HG02938 (cell line): ENCODE measurements at regions not wholly inside any gene's neighbourhood (a gene's known extent, or its start where the extent isn't known, plus 50 kb on each side); places are given as distances from the start of the nearest gene placed in this dataset.
"Not testable (repeated sequence)": the region's sequence is repeated elsewhere in the genome, so short reads cannot be mapped to it uniquely, and the experiment has no call there.

Experiments
- ATAC-seq: cut with Tn5 transposase; IDR thresholded peaks from one replicate; pipeline ENCODE4 v1.9.1; 2021; ENCODE audit warnings: mild to moderate bottlenecking, moderate library complexity; ENCODE audit not compliant: unreplicated experiment

DNA sequence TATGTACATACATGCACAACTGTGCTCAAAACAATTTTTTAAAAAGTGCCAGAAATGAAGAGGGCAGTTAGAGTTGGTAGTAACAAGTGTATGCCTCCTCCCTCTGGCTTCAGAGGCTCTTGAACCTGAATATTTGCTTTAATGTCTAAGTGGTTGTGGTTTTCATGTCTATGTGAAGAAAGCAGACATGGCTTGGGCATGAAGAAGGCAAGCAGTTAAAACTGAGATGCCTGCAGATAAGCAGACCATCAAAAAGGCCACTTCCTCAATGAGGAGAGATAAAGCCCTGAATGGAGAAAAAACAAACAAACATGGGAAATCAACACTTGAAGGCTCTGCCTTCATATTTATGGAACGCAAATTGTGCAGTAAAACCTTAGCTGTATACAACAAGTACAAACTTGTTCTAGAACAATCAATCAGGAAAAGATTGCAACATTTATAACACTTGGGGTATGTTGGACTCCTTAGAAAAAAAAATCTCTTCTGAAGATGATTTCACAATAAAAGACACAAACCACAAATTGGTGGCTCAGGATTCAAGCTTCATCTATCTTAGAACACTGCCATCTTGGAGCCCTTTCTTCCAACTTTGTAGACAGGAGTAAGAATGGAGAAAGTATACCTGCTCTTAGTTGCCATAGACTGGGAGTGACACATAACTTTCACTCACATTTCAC lies 52.7 kb upstream of the PLA2G4A start:
- ATAC-seq, result no peak

DNA sequence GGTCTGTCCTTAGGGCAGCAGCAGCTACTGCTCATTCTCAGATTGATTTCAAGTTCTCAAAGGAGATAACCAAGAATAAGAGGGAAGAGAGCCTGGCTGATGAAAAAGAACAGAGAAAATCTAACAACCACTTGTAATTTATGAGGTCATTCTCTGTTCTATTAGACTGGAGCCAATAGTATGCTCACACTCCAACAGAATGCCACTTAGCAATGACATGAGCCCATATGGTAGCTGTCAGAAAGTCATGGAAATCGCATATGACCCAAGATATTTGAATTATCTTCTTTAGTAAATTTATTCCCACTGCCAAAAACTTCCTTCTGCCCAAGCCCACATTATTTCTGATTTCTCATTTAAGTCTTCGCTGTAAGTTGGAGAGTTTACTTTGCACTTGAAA lies 53.7 kb upstream of the PLA2G4A start:
- no peak for ATAC-seq

DNA sequence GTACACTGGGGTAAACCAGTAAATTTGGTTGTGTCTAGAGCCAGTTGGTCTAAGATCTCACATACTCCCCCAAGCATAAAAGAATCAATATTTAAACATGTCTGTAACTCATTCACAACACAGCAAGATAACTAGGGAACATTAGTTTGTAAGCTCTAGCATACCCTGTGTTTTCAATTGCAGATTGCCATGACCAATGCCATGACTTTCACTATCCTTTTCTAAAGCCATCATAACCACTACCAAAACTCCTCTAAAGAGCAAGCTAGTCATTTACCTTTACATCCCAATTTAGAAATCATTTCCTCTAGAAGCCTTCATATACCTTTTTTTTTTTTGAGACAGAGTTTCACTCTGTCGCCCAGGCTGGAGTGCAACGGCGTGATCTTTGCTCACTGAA lies 56.5 kb upstream of the PLA2G4A start:
- peak; percentile 63 for ATAC-seq

DNA sequence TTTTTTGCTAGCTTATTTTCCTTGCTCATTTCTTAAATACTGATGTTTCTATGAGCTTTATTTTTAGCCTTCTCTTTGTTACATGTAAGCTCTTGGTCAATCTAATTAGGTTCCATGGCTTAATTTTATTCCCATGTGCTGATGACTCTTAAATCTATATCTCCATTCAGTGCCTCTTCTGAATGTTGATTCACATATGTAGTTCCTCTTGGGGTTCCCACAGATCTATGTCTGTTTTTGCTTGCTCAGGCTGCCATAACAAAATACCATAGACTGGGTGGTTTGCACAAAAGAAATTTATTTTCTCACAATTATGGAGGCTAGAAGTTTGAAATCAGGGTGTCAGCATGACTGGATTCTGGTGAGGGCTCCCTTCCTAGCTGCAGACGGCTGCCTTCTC lies 58.3 kb upstream of the PLA2G4A start:
- ATAC-seq, result no peak

DNA sequence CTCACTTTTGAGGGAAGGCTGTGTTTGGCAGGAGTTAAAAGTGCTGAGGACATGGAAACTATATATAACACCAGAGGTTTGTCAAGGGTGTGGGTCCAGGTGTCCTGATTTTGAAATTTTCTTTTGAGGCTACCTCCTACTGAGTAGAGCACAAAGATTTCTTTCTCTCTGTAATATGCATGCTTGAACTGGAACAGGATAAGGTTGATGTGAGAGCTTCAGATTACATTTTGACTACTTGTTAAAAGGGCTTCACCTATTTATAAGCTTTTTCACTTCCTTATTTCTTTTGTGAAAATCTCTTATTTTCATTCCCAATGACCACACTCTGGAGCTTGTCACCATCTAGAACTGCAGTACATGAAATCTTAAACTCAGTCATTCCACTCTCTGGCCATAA lies 59.8 kb upstream of the PLA2G4A start:
- peak; percentile 83 for ATAC-seq

DNA sequence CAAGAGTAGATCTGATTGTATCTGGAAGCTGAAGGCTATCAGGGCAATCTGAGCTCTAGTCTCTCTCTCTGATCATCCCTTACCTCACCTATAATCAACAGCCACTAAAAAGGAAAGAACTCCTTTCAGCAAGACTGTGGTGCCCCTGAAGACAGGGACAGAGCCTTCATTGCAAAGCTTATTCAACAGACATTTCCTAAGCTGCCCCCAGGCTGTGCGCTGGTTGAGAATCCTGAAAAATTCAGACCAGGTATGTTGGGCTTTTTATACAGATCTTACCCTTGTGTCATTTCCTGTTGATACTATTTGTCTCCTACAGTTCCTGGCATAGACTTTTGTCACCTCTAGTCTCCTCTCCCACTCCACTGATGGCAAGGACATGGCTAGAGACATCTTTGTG lies 63.3 kb upstream of the PLA2G4A start:
- ATAC-seq, result no peak

DNA sequence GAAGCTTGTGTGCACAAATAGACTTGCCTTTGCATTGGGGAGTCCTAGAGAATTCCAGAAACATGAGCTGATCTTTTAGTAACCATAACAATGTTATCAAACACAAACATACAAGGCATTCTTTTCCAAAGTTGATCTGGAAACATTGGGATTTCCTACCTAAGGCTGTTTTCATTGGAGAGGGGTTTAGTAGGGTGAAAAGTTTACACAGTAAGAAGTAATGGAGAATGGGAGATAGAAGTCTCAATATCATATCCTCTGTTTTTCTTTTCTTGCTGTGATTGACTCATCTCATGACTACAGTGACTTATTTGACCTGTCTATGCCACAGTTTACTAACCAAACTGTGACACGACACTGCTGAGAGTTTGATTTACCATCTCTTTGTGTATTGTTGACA lies 65.6 kb upstream of the PLA2G4A start:
- peak; percentile 80 for ATAC-seq

DNA sequence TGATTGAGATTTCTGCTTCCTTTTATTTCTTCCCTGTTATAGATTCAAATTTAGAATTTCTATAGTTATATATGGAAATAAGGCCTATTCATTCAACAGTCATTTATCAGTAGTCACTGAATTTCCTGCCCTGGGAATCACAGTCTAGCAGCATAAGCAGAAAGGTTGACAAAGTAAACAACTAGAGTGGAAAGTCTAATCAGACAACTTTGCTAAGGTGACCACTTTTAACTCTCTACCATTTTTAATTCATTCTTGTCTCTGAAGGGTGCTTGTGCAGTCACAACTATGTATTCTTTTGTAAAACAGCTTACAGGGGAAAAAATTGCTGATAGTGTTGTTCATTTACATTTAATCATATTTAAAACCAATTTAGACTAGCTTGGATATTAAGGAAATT lies 66.1 kb upstream of the PLA2G4A start:
- no peak for ATAC-seq

DNA sequence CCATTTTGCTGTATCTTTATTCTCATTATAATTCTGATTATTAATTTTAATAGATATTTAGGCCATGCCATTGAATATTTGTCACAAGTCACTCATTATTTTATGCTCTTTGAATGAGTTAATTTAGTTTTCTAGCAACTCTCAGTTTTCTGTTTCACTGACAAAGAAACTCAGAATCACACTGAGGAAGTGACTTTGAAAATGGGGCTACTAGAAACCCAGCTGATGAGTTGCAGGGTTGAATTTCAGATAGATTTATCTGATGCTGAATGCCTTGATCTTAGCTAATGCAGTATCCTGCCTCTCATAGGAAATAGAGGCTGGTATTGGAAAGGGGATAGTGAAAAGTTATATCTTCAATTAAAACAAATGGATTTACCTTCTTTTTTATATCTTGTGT lies 67.4 kb upstream of the PLA2G4A start:
- ATAC-seq, result no peak

DNA sequence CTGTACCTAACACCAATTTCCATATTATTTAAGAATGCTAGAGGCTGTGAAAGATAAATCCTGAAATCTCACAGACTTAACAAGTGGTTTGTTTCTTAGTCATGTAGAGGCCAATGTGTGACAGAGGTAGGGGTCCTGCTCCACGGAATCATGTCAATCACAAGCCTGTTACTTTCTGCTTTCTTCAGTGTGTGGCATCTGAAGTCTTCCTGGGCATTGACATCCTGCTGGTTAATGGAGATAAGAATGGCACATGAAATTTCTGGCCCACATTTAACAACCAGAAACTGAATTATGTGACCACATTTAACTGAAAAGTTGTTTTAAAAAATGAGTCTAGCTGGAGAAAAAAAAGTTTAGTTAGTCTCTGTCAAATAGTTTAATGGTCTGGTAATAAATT lies 68.3 kb upstream of the PLA2G4A start:
- ATAC-seq, result no peak

DNA sequence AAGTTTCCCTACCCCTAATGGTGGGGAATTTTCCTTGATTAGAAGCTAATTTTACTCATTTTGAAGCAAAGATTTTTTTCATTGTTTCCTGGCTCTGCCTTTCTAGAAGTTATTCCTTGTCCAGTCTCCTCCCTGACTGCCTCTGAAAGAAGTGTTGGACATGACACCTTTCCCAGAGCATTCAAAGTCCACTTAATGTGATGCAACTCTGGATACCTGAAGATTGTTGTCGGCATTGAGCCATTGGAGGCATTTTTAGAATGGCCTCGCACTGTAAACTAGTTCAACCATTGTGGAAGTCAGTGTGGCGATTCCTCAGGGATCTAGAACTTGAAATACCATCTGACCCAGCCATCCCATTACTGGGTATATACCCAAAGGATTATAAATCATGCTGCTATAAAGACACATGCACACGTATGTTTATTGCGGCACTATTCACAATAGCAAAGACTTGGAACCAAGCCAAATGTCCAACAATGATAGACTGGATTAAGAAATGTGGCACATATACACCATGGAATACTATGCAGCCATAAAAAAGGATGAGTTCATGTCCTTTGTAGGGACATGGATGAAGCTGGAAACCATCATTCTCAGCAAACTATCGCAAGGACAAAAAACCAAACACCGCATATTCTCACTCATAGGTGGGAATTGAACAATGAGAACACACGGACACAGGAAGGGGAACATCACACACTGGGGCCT lies 69.7 kb upstream of the PLA2G4A start:
- not testable (repeated sequence) for ATAC-seq

DNA sequence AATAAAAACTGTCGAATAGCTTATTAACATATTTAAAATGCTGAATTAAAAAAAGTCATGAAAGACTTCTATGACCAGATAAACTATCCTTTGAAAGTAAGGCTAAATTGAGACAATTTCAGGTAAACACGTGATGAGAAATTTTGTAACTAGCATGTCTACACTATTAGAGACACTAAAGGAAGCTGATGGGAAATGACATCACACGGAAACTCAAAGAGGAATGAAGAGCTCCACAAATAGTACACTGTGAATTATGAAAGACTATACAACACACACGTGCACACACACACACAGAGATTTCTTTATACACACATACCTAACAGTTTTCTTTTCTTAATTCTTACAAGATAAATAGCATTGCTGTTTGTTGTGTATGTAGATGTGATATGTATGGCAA lies 70.9 kb upstream of the PLA2G4A start:
- ATAC-seq, result no peak

DNA sequence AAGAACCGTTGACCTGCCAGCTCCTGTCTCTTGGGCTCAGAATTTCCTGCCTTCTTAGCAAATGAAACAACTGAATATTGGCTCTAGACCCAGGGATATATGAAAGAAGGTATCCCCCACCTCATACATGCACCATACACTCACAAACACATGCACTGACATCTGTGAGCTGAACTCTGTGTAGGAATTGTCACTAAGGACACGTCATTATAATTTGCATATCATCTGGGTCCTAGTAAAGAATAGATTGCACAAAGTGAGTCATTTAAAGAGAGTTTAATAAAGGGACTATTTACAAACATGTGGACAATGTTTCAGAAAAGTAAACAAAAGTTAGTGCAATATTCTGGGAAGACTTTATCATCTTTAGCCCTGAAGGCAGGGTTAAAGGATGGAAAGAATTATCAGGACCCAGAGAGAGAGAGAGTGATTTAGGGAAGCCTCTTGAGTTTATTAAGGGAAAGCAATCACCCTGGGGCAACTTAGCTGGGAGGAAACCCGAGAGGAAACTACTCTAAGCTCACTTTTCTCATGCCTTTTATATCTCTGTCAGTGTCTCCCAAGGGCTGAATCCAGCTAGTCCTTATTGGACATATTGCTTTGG lies 74.1 kb upstream of the PLA2G4A start:
- no peak for ATAC-seq

DNA sequence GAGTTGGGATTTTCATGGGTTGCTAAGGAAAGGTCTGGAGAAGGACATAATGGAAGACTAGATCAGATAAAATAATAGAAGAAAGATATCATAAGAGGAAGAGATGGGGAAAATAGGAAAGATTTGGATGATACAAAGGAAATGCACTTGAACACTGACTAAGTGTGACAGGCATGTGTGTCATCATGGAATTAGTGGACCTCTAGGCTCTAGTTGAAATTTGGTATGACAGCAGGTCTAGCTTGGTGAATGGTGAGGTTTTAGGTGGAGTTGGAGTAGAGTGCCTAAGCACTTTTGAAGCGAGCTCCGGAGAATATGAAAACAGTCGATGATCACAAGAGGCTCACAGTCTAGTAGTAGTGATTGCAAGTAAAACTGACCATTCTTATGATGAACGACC lies 73.0 kb upstream of the PTGS2 start:
- ATAC-seq, result no peak

DNA sequence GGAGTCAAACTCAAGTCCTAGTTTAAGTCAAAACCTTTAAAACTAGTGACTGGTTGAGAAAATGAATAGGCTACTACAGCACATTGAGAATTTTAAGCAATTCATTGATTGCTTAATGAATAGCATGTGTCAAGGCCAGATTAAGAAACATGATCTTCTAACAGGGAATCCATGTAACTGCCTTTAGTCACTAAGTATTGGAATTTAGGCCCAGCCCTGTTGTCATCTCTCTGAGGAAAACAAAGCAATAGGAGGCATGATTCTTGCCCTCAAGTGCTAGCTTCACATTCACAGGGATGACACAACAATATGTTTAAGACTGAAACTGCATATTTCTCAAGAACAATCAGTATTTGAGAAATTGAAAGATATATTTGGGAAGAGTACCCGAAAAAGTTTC lies 70.0 kb upstream of the PTGS2 start:
- ATAC-seq, result no peak

DNA sequence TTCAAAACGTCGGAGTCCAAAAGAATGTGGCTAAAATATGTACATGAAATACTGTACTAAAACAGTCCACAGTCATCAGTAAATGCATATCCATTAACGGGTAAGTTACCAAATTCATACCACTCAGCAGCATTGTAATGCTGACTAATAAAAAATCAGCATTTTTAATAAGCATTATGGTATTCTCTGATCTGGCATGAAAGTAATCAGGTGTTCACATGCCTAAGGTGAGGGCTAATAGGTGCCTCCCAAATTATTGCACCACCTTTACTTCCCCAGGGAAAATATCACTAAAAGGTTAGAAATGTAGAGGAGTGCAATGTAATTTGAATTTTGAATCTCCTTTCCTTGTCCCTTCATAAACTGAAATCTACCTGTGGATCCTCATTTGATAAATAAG lies 69.6 kb upstream of the PTGS2 start:
- no peak for ATAC-seq

DNA sequence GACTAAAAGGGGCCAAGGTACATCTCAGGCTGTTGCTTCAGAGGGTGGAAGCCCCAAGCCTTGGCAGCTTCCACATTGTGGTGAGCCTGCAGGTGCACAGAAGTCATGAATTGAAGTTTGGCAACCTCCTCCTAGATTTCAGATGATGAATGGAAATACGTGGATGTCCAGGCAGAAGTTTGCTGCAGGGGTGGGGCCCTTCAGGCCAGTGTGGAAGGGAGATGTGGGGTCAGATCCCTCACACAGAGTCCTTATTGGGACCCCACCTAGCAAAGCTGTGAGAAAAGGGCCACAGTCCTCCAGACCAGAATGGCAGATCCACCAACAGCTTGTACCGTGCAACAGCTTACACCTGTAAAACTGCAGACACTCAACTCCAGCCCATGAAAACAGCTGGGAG lies 67.4 kb upstream of the PTGS2 start:
- ATAC-seq, result no peak

DNA sequence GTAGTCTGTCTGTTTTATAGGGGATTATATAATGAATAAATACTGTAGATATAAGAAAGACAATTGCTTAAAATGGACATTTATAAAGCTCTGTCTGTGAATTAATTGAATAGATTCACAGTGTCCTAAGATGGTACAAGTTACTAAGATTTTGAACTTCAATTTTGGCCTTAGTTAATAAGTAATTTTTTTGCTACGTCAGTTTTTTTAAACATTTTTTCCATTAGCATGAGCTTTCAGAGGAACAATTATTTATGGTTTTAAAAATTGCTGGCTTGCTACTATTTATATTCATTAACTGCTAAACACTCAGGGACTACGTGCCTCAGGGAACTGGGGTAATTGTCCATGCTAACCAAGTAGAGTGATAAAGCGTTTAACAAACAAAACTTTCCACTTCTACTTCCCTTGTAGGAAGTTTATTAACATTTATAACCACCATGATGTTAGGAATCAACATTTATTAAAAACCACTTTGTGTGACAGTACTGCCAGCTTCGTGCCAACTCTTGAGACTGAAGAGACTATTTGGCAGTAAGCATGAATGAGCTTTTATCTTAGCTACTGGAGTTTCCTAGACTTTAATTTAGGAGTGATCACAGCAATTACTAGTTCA lies 65.4 kb upstream of the PTGS2 start:
- no peak for ATAC-seq

DNA sequence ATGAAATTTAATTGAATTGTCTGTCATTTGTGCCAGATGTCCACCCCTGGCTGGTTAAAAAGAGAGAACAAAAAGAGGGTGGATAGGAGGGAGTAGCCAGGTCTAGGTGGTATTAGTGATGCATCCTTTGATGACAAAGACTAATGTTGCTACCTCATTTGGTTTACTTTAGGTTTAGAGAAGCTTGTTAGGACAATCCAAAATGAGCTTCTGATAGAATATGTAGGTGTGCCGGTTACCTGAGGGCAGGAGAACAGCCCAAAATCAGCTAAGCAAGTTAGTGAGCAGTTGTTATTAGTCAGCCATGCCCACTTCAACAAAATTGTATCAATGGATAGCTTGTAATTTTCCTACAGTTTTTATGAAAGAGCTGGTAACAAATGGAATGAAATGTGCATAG lies 61.4 kb upstream of the PTGS2 start:
- no peak for ATAC-seq

DNA sequence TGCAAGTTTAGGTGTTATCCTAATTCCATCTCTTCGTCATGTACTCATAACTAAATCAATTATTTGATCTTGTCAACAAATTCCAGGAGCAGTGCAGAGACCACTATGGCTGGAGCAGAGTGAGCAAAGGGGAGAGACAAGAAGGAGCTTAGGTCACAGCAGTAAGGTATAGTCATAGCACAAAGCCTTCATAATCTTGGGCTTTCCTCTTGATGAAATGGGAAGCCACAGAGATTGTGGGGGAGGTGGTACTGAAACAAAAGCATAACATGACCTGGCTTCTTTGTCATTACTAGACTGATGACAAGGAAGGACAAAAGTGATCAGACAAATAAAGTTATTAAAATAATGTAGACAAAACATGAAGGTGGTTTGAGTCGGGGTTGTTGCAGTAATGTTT lies 60.1 kb upstream of the PTGS2 start:
- peak; percentile 63 for ATAC-seq

DNA sequence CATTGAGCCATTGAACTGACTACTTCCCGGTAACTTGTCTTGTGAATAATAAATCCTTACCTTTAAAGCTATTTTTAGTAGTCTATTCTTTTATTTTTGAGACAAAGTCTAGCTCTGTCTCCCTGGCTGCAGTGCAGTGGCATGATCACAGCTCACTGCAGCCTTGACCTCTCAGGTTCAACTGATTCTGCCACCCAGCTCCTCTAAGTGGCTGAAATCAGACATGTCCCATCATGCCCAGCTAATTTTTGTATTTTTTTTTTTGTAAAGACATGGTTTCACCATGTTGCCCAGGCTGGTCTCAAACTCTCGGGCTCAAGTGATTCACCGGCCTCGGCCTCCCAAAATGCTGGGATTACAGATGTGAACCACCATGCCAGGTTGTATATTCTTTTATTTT lies 59.3 kb upstream of the PTGS2 start:
- no peak for ATAC-seq

DNA sequence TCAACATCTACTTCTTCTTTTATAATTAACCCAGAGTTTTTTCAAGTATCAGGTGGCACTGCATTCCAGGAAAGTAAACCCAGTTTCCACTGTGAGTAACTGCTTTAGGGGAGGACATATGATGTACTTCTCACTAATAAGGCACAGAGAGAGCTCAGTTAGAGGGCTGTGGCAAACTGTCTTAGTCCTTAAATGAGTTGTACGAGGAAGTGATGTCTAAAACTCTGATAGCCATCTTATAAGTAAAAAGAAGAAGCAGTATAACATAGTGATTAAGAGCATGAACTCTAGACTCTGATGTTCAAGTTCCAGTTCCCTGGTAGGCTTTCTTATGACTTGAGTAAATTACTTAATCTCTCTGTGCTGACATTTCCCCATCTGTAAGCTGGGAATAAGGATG lies 58.7 kb upstream of the PTGS2 start:
- ATAC-seq, result peak; percentile 88
